ENCODE measurements at regions not wholly inside any gene's neighbourhood (a gene's known extent, or its start where the extent isn't known, plus 50 kb on each side); places are given as distances from the start of the nearest gene placed in this dataset.

GRCh38 chr3:87125116-87125515, 102.0 kb upstream of the CHMP2B start:
- no peaks in the 10 kb centered on the region for H3K9me3 ChIP-seq (ENCODE audit: low read length)
- CTCF ChIA-PET (ENCODE audit: unreplicated experiment): no interaction called here
- H3K27ac ChIP-seq (ENCODE audit: low read depth, low read length, poor library complexity, severe bottlenecking): no peak overlapping the region
- H3K36me3 ChIP-seq (ENCODE audit: insufficient read depth, low read length): no peaks in the 10 kb centered on the region
- no peak overlapping the region for H3K4me3 ChIP-seq (ENCODE audit: low read depth, low read length, poor library complexity, severe bottlenecking)
- H3K4me1 ChIP-seq (ENCODE audit: insufficient read depth, low read length, poor library complexity, severe bottlenecking): no peaks in the 10 kb centered on the region
- no peaks in the 10 kb centered on the region for H4K20me1 ChIP-seq (ENCODE audit: insufficient read depth, low read length)
- TF ChIP-seq EZH2phosphoT487 (IDR thresholded peaks at IDR 0.05; ENCODE audit: borderline replicate concordance, low read depth, low read length): no peak
- TF ChIP-seq CTCF (conservative IDR thresholded peaks at IDR 0.05; ENCODE audit: low read length): no peak
- BruUV-seq (replicated peaks): no TSS peak
- DNase-seq (ENCODE audit: low spot score): no peak
- POLR2A ChIA-PET: no interaction called here
- H2AFZ ChIP-seq (ENCODE audit: low read length): no peak overlapping the region
- no peaks in the 10 kb centered on the region for H3K79me2 ChIP-seq (ENCODE audit: insufficient read depth, low read depth, low read length)
- H3K9me2 ChIP-seq (ENCODE audit: insufficient read depth, low read length): no peaks in the 10 kb centered on the region
- intact Hi-C loops (cut with micrococcal nuclease; ENCODE audit: unreplicated experiment): no loop called here
- no peak overlapping the region for H3K4me2 ChIP-seq (ENCODE audit: low read length)

DNA sequence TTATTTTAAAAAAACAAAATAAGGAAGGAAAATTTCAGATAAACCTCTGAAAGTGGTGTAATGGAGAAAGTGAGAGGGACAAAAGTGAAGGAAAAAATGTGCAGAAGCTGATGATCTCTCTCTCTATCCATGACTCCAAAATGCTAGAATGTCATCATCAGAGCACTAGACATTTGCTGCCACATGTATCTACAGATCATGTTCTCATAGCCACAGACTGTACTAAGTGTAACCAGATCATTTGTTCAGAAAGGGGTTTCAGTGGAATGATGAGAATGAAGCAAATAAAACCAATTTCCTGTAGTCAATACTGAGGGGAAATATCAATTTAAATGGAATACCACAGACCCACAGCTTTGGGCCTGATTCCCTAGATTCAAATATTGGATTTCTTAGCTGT, 104.3 kb upstream of the CHMP2B start:
- Histone ChIP-seq H3K4me2 (ENCODE audit: low read length) (no peak overlapping the region), H3K79me2 (ENCODE audit: insufficient read depth, low read depth, low read length) (no peaks in the 10 kb centered on the region), H3K27ac (ENCODE audit: low read depth, low read length, poor library complexity, severe bottlenecking) (no peak overlapping the region), H3K4me3 (ENCODE audit: low read depth, low read length, poor library complexity, severe bottlenecking) (no peak overlapping the region), H2AFZ (ENCODE audit: low read length) (no peak overlapping the region), H3K4me1 (ENCODE audit: insufficient read depth, low read length, poor library complexity, severe bottlenecking) (no peaks in the 10 kb centered on the region), H3K9me2 (ENCODE audit: insufficient read depth, low read length) (no peaks in the 10 kb centered on the region), H3K9me3 (ENCODE audit: low read length) (no peaks in the 10 kb centered on the region), H3K36me3 (ENCODE audit: insufficient read depth, low read length) (no peaks in the 10 kb centered on the region), H4K20me1 (ENCODE audit: insufficient read depth, low read length) (no peaks in the 10 kb centered on the region)
- CTCF ChIA-PET (ENCODE audit: unreplicated experiment): interaction anchor here (0.5 kb wide), 1 partner anchor 1909 kb away, joined by 3 read pairs; no protein-coding TSS in a partner anchor
- DNase-seq (ENCODE audit: low spot score): no peak
- TF ChIP-seq CTCF (conservative IDR thresholded peaks at IDR 0.05; ENCODE audit: low read length): no peak
- no peak for TF ChIP-seq EZH2phosphoT487 (IDR thresholded peaks at IDR 0.05; ENCODE audit: borderline replicate concordance, low read depth, low read length)
- BruUV-seq (replicated peaks): no TSS peak
- POLR2A ChIA-PET: no interaction called here
- intact Hi-C loops (cut with micrococcal nuclease; ENCODE audit: unreplicated experiment): no loop called here

DNA sequence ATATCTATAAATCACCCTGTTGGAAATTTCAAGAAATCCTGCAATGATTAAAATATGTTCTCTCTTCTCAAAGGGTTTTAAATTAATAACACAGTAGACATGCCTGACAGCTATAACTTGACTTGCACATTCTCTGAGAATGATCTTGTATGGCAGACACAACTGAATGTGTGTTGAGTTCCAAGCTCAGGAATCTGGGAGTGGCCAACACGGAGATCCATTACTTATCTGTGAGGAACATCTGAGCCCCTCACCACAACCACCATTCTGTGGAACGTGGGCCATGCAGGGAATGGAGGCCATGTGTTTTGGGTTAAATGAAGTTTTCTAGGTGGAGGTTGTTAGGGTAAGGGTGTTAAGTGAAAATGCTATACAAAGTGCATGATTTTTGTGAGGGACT, 105.3 kb upstream of the CHMP2B start:
- Histone ChIP-seq H3K4me2 (ENCODE audit: low read length) (no peak overlapping the region), H3K27ac (ENCODE audit: low read depth, low read length, poor library complexity, severe bottlenecking) (no peak overlapping the region), H3K79me2 (ENCODE audit: insufficient read depth, low read depth, low read length) (no peaks in the 10 kb centered on the region), H4K20me1 (ENCODE audit: insufficient read depth, low read length) (no peaks in the 10 kb centered on the region), H3K9me2 (ENCODE audit: insufficient read depth, low read length) (no peaks in the 10 kb centered on the region), H3K4me3 (ENCODE audit: low read depth, low read length, poor library complexity, severe bottlenecking) (no peak overlapping the region), H3K4me1 (ENCODE audit: insufficient read depth, low read length, poor library complexity, severe bottlenecking) (no peaks in the 10 kb centered on the region), H3K36me3 (ENCODE audit: insufficient read depth, low read length) (no peaks in the 10 kb centered on the region), H3K9me3 (ENCODE audit: low read length) (no peaks in the 10 kb centered on the region), H2AFZ (ENCODE audit: low read length) (no peak overlapping the region)
- ChIA-PET CTCF (ENCODE audit: unreplicated experiment) (no interaction called here), POLR2A (interaction anchor here (0.6 kb wide), 1 partner anchor 799 kb away, joined by 3 read pairs; no protein-coding TSS in a partner anchor)
- TF ChIP-seq CTCF (conservative IDR thresholded peaks at IDR 0.05; ENCODE audit: low read length) (no peak), EZH2phosphoT487 (IDR thresholded peaks at IDR 0.05; ENCODE audit: borderline replicate concordance, low read depth, low read length) (no peak)
- no peak for DNase-seq (ENCODE audit: low spot score)
- intact Hi-C loops (cut with micrococcal nuclease; ENCODE audit: unreplicated experiment): no loop called here
- BruUV-seq (replicated peaks): no TSS peak

Measured in OCI-LY7 (cell line).